AG08396 (cell line): ENCODE measurements at regions not wholly inside any gene's neighbourhood (a gene's known extent, or its start where the extent isn't known, plus 50 kb on each side); places are given as distances from the start of the nearest gene placed in this dataset.
"Not testable (repeated sequence)": the region's sequence is repeated elsewhere in the genome, so short reads cannot be mapped to it uniquely, and the experiment has no call there.

Experiments used
- DNase-seq: peaks from one replicate; pipeline ENCODE4 v3.0.0; 2012; ENCODE audit warnings: low spot score, mixed read lengths

GRCh38 chr3:69647511-69648110 is 91.7 kb upstream of the MITF start:
- DNase-seq: no peak

GRCh38 chr3:69647081-69647480 is 92.2 kb upstream of the MITF start:
- DNase-seq: no peak

GRCh38 chr3:69646287-69647067 is 92.8 kb upstream of the MITF start:
- DNase-seq: no peak

GRCh38 chr3:69642606-69643005 is 96.7 kb upstream of the MITF start:
- DNase-seq: no peak

GRCh38 chr3:69639851-69640250 is 99.4 kb upstream of the MITF start:
- no peak for DNase-seq

GRCh38 chr3:69628951-69629350 is 110.3 kb upstream of the MITF start:
- no peak for DNase-seq

GRCh38 chr3:69613286-69613685 is 126.0 kb upstream of the MITF start:
- DNase-seq: no peak

GRCh38 chr3:69612791-69613190 is 126.5 kb upstream of the MITF start:
- no peak for DNase-seq

GRCh38 chr3:69609566-69609965 is 129.7 kb upstream of the MITF start:
- not testable (repeated sequence) for DNase-seq

- DNase-seq: no peak
Observed at GRCh38 chr3:69607466-69608305, 131.6 kb upstream of the MITF start.

- DNase-seq: no peak
Observed at GRCh38 chr3:69605867-69606266, 133.4 kb upstream of the MITF start.

- no peak for DNase-seq
Observed at GRCh38 chr3:69604735-69605450, 134.4 kb upstream of the MITF start.

GRCh38 chr3:69602112-69602511 is 137.2 kb upstream of the MITF start:
- DNase-seq: no peak

GRCh38 chr3:69594286-69594685 is 145.0 kb upstream of the MITF start:
- DNase-seq: no peak

GRCh38 chr3:69591164-69591736 is 148.0 kb upstream of the MITF start:
- DNase-seq: no peak

- no peak for DNase-seq
Observed at GRCh38 chr3:69590111-69590510, 149.2 kb upstream of the MITF start.

GRCh38 chr3:69588170-69588569 is 151.1 kb upstream of the MITF start:
- no peak for DNase-seq

- DNase-seq: no peak
Observed at GRCh38 chr3:69585472-69585871, 153.8 kb upstream of the MITF start.

GRCh38 chr3:69582044-69582443 is 157.2 kb upstream of the MITF start:
- DNase-seq: no peak

GRCh38 chr3:69579306-69580041 is 159.8 kb upstream of the MITF start:
- DNase-seq: no peak

GRCh38 chr3:69569520-69569919 is 169.7 kb upstream of the MITF start:
- DNase-seq: no peak
